ENCODE measurements at regions not wholly inside any gene's neighbourhood (a gene's known extent, or its start where the extent isn't known, plus 50 kb on each side); places are given as distances from the start of the nearest gene placed in this dataset.
"Not testable (repeated sequence)": the region's sequence is repeated elsewhere in the genome, so short reads cannot be mapped to it uniquely, and the experiment has no call there.

DNA sequence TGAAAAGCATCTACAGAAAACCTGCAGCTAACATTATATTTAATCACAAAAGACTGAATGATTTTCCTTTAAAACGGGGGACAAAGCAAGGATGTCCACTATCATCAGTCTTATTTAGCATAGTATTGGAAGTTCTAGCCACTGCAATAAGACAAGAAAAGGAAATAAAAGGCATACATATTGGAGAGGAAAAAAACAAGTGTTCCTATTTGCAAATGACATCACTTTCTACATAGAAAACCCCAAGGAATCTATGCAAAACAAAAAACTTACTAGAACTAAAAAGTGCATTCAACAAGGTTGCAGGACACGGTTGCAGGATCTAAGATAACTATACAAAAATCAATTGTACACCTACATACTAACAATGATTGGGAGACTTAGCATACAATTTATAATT lies 101.6 kb upstream of the MEF2A start:
- DNase-seq, result no peak

DNA sequence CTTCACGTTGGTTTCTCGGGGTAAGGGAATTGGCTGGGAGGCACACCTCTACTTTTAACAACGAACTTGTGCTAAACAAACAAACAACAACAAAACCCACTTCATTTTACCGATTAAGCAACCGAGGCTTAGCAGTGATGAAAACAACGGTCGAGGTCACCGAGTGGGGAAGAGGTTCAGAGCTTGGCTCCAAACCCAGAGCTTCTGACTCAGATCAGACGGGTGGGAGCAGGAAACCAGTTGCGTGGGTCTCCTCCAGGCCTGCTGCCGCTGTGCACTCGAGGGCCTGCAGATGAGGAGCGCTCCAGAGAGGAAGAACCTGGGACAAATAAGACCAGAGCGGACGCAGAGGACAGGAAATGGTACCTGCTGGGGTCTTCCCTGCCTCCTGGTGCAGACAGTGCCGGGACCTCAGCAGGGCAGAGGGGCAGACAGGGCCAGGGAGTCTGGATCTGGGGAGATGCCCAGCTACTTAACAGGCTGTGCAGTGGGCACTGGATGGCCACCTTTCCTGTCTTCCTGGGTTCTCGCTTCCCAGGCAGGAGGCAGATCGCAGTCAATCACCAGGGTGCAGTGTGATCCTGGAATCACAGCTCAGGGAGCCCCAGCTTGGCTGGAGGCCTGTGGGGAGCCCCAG lies 99.0 kb upstream of the MEF2A start:
- no peak for DNase-seq

DNA sequence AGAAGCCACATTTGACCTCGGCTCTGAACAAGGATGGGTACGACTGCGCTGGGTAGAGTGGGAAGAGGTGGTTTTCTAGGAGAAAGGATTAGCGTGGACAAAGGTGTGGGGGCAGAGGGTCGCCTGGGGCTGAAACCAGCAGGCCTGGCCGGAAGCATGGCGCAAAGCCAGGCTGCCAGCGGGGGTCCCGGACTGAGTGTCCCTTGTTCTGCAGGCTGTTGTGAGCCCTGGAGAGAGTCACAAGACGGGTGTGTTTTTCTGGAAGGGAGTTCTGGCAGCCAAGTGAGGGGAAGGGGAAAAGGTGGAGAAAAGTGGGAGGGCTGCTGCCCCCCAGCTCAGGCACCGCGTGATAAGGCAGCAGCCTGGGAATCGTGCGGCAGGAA lies 98.5 kb upstream of the MEF2A start:
- DNase-seq, result no peak

DNA sequence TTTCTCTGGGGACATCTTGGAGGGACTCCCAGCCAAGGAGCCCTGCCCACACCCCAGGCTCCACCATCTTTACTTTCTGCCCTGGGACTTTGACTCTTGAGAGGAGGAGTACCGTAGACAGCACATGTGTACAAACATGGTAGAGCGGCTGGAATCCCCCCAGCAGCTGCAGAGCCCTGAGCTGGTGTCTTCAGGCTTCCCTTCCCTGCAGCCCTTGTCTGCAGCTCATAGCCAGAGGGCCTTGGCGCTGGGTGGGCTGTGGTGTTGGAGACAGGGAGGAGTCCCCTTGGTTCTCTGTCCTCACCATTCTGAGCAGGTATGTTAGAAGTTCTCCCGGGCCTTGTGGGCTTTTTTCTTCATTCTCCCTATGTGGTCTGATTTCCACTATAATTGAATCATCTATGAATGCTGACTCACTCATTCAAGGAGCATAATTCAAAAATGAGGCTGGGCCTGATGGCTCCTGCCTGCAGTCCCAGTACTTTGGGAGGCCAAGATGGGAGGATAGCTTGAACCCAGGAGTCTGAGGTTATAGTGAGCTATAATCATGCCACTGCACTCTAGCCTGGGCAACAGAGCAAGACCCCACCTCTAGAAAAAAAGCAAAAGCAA lies 97.8 kb upstream of the MEF2A start:
- DNase-seq, result no peak

DNA sequence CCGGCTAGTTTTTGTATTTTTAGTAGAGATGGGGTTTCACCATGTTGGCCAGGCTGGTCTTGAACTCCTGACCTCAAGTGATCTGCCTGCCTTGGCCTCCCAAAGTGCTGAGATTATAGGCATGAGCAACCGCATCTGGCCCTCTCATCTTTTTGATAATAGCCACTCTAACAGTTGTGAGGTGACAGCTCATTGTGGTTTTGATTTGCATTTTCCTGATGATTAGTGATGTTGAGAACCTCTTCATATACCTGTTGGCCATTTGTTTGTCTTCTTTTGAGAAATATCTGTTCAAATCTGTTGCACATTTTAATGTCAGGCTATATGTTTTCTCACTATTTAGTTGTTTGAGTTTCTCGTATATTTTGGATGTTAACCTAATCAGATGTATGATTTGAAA lies 95.6 kb upstream of the MEF2A start:
- not testable (repeated sequence) for DNase-seq

DNA sequence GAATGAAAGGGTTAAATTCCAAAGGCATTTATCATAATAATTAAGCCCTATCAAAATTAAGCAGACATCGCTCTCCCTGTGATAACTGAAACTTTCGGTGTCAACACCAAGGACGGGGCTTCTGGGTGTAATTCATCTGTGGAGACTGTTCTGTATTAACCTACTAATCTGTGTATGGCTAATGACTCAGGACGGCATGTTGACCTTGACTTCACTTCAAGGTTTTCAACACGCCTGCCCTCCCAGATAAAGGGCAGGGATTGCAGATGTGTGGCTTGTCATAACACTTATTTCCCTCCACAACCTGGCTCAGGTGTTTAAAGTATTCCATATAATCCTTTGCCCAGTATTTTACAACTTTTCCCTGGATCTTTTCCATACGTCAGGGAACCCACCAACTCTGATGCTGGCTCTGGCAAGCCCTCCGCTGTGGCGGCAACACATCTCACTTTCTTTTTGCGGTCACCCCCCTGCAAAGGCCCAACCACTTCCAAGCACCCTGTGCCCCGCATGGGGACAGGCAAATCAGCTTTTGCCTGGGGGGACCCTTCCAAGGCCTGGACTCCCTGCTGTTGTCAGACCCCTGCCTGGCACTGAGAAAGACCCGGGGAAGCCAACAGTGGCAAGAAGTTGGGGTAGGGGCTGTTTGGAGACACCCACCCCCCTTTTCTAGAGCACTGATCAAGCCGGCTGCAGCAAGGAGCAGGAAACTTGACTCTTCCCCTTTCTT lies 93.2 kb upstream of the MEF2A start:
- DNase-seq, result no peak

DNA sequence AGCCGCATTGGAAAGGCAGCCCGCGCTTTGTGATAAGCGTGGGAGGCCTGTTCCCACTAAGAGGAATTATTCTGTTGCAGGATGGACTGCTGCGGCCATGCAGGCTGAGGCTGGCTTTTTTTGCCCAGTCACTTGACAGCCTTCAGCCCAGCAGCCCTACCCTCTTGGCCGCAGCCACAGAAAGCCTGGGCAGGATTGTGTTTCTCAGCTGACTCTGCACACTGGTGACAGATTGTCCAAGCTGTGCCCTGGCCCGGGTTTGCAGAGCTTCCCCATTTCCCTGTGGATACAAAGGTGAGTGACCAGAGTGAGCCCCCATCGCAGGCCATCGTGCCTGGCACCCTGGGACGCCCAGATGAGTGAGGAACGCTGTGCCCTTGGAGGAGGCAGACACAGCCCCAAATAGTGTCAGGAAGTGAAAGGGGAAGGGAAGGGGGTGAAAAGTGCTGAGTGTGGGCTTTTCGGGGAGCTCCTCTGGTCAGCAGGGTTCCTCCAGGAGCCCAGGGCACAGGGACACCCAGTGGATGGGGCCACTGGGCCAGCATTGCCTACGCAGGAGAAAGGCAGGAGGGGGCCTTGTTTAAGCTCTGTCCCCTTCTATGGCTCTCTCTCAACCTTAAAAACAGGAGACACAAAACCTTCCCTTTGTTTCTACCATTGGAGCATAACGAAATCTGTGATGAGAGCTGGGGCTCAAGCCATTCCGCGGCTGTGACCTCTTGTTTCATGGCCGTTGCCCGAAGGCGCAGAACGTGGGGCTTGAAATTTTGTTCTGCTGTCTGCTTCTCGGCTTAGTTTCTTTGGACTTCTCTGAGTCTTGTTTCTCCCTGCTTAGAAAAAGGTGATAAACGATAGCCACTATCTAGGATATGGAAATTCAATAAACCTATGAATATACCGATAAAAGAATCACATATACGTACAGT lies 91.5 kb upstream of the MEF2A start:
- no peak for DNase-seq

DNA sequence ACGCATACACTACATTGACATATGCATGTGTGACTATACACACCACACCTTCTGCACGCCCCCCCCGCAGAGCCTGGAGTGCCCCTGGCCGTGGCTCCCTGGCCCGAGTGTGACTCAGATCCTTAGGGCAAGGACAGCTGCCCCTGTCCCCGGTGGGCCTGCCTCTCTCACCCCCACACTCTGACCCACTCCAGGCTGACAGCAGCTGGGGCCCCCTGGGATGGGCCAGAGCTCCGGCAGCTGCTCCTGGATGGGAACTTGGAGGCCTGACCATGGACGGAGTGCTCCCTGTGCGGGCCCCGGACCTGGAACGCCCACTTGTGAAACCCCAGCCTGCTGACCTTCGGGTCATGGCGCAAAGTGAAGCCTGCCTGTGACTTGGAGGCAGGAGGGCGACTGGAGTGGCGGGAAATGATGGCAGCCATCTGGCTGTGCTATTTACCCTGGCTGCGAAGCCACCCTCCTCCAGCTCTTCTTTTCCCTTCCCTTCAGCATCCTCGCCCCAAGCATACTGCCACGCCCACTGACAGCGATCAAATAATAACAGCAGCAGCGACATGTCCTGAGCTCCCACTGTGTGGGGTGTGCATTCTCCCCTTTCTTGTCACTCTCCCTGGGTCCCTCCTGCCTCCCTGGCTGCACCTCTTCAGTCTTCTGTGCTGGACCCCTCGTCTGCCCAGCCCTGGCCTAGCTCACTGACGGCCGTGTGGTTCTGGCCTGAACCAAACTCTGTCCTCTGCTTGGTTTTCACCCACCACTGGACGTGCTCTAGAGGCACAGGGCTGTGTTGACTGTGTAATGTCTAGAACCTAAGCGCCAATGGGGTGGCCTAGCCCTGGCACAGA lies 90.7 kb upstream of the MEF2A start:
- DNase-seq, result no peak

DNA sequence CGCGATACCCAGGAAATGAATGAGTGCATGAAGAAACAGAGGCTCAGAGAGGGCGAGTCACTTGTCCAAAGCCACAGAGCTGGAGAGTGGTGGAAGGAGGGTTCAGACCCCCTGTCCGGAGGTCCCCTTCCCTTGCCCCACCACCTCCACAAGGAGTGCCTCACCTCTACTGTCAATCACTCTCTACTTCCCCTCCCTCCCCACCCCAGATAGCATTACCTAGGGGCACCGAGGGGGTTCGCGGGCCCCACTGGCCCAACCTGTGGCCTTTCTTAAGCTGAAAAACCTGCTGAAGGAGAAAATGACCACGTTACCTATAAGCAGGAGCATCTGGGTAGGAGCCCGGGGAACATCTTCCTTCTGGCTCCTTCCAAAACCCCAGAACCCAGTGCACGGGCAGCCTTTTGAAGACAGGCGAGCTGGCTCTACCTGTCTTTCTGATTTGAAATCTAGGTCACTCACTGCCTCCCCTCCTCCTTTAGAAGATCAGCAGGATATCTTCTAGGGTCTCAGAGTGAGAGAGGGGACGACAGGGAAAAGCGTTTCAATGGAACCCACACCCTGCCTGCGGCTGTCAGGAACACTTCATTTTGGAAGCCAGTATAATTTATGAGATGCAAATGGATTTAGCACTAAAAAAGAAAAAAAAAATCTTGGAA lies 89.9 kb upstream of the MEF2A start:
- no peak for DNase-seq

DNA sequence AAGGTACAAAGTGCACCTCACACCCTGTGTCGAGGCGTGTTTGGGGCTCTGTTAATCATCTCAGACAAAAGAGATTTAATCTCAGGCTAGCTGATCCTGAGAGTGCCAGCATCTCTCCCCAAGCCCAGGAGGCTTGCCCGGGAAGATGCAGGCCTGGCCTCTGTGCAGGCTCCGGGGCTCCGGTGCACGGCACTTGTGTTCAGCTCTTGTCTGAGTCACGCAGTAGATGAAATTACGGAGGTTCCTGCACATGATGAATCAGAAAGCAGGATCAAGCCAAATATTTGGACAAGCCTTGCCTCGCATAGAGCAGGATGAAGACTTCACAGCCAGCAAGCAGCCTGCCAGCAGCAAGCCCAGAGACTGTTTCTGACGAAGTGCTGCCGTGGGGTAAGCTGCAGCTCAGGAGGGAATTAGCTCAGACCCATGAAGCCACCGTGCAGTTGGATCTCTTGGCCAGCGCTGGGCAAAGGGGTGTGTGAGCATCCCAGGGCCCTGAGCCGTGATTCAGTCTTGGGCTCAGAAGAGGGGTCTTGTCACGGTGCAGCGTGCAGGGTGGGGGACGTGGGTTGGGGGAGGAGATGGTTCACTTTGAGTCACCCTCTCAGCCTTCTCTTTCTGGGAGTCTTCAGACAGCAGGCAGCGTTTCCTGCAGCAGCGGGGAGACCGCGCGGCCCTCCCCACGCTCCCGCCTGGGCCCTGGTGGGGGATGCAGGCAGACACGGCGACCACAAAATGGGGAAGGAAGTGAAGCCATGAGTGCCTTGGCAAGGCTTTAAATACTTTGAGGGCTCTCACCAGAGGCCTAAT lies 89.2 kb upstream of the MEF2A start:
- DNase-seq, result no peak

DNA sequence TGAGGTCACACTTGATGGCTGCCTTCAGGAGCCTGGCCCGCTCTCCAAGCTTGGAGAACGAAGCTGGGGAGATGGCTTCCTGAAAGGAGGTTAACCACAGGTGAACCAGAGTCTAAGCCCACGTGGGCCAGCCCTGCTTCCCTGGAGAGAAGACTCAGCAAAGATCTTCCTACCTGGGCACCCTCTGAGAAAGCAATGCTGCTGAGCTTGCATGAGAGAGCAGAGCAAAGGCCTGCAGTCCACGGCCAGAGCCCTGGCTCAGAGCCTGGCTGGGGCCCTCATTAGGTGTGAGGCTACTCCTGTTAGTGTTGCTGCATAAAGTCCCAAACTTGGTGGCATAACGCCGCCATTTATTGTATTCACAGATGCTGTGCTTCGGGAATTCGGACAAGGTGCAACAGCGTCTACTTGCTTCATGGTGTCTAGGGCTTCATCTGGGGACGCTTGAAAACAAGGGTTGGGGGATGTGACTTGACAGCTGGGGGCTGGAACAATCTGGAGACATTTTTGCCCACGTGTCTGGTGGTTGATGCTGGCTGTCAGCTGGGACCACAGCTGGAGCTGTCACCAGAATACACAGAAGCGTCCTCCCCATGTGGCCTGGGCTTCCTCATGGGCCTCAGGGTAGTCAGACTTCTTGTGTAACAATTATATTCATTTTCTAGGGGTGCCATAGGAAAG lies 87.9 kb upstream of the MEF2A start:
- no peak for DNase-seq

DNA sequence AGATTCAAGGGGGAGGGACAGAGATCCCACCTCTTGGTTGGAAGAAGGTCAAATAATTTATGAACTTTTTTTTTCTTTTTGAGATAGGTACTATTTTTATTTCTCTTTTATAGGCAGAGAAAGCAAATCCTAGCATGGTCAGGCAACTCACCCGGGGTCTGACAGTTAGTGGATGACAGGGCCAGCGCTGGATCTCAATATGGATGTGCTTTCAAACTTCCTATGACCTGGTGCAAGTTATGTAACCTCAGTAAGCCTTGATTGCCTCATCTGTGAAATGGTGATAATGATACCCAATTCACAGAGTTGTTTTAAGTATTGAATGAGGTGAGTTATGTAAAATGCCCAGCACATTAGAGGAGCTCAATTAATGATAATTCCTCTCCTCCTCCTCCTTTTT lies 86.8 kb upstream of the MEF2A start:
- DNase-seq, result no peak

DNA sequence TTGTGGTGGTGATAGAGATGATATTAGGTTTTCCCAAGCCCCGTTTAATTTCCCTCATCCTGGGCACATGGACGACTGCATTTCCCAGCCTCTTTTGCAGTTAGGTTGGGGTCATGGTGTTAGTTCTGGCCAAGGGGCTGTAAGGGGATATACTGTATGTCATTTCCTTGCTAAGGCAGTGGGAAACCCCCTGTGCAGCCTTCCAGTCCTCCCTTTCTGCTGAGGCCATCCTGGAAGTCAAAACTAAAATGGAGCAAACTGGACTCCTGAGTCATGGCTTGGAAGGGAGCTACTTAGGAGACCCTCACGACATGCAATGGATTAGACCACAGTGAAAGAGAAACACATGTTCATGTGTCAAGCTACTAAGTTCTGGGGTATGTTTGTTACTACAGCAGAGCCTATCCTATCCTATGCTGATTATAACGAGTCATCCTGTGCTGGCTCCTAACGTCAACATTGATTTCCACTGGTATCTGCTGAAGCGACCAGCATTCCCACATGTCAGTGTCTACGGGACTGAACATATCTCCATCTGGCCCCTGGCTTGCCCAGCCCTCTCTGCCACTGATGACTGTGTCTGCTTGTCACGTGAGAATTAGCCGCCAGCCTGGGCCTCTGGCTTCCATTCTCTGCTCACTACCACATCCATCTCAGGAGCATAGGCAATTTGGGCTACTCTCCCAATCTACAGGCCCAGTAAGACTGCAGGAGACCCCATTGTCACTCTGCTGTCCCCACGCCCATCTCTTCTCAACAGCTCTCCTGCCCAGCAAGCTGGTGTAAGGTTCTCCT lies 85.6 kb upstream of the MEF2A start:
- no peak for DNase-seq

DNA sequence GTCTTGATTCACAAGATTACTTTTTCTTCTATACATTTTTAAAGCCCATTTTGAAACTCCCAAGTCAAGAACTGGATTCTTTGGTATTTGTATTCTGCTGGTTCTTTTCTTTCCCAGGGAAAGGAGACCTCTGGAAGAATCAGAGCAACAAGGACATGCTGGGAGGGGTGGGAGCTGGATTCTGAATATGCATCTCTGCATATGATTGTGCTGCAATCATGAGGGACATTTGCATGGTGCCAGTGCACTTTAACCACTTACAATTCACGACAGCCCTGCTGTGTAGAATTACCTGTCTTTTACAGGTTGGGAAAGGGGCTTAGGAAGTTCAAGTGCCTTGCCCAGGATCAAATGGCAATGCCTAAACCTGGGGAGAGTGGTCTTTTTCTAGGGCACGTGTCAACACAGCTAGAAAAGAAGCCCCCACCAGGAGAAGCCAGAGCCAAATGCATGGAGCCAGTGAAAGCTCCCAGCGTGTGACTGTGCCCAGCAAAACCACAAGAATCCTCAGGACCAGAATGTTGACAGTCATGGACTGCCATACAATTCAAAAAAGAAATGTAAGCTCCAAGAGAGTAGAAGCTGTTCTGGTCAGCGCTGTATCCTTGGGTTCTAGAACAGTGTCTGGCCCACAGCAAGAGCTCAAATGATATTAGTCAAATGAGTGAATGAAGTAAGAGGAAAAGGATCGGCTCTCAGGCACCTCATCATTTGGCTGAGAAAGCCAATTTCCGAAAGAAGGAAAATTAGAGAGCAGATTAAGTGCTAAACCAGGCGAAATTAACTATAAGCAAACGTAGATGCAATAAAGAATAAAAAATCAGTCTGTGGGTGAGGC lies 84.5 kb upstream of the MEF2A start:
- DNase-seq, result no peak

DNA sequence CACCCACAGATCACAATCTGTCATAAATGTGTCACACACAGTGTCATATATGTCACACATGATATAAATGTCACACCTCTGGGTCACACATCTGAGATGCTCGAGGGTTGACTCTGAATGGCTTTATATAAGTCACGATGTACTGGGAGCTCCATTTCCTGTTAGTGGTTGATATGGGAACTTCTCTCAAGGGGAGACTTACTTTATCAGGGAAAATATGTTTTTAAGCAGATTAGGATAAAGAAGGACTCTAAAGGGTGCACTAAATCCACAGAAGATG lies 83.9 kb upstream of the MEF2A start:
- DNase-seq, result no peak

DNA sequence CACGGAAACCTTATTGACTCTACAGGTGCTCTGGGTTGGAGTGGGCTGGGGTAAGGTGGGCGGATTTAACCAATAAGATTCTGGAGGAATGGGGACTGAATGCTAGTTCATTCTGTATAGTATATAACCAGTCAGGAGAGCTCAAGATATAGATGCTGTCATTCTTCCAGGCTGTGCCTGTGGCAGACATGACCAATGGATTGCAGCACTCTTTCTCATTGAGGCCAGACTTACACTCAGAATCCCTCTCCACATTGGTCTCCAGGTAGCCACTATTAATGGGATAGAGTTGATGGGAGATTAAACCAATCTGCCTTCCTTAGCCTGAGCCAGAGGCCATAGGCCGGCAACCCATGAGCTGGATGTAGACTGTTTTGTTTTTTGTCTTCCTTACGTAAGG lies 82.8 kb upstream of the MEF2A start:
- DNase-seq, result no peak

DNA sequence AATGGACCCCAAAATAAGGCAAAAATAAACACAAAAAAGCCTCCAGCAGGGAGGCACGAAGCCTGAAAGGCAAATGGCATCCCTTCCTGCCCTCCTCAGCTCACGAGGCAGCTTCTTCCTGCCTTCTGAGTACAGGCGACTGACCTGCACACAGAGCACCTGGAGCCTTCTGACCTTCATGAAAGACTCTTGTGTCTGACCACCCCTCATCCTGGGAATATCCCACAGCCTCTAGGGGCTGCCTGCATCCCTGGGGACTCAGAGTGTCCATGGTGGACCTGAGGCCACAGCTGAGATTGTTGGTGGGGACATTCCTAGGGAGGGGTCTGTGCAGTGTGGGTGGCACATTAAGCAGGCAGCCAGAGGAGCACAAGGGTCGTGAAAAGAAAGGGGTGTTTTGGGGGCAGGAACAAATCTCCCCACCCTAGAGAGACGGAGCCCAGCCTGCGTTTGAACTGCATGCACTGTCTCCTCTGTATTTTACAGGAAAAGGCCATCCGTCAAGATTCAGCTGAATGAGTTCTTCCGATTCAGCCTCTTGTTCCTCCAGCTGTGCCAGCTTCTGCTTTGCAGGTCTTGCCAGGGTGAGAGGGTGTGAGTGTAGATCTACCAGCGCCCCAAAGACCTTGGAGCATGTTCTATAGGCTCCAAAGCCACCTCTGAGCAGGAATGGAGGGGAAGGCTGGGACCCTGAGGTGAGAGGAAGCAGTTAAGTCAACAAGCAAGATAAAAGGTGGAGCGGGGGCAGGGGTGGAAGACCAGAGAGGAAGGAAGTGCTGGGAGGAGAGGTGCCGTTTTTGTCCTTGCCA lies 80.4 kb upstream of the MEF2A start:
- no peak for DNase-seq

DNA sequence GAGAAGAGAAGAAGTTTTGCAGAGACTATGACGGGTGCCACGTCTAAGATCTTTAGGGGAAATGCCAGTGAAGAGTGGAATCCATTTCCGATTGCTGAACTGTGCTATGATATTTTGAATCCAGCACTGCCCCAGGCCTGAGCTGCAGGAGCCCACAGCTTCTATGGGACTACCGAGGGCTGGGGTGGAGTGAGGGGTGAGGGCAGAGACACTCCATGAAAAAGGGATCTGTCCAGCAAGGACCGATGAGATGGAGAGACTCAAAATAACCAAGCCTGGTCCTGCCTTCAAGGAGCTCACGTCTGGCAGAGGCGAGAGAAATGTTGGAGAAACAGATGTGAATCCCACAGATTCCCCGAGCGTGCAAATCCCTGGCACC lies 79.8 kb upstream of the MEF2A start:
- DNase-seq, result no peak
